ENCODE measurements at regions not wholly inside any gene's neighbourhood (a gene's known extent, or its start where the extent isn't known, plus 50 kb on each side); places are given as distances from the start of the nearest gene placed in this dataset.

GRCh38 chr17:79322211-79323123 is 247.8 kb downstream of the ENGASE start:
- no peaks in the 10 kb centered on the region for H3K4me1 ChIP-seq (ENCODE audit: insufficient read depth, low read length)
- ChIA-PET POLR2A (ENCODE audit: unreplicated experiment) (no interaction called here), CTCF (interaction anchor here (0.7 kb wide), 1 partner anchor 136 kb away, joined by 3 read pairs; no protein-coding TSS in a partner anchor)
- H3K4me3 ChIP-seq (ENCODE audit: low read length), result no peak overlapping the region
- no peaks in the 10 kb centered on the region for H3K9me3 ChIP-seq (ENCODE audit: low read length)
- no peak for TF ChIP-seq EZH2phosphoT487 (IDR thresholded peaks at IDR 0.05; ENCODE audit: borderline replicate concordance, low read length)
- no peak for TF ChIP-seq EZH2 (IDR thresholded peaks at IDR 0.05; ENCODE audit: low read length, unreplicated experiment)
- TF ChIP-seq CTCF (conservative IDR thresholded peaks at IDR 0.05; ENCODE audit: low read depth, low read length), result no peak
- no peak overlapping the region for H3K27ac ChIP-seq (ENCODE audit: low read length)
- ATAC-seq (no peak), DNase-seq (no peak)
- no peaks in the 10 kb centered on the region for H4K20me1 ChIP-seq (ENCODE audit: low read length)
- intact Hi-C loops (cut with micrococcal nuclease), result no loop called here
- H3K27me3 ChIP-seq (ENCODE audit: low read length), result peaks cover 84% of the 10 kb centered on the region
- no peak overlapping the region for H3K4me2 ChIP-seq (ENCODE audit: low read length)
- no TSS peak for BruUV-seq (replicated peaks)
- H2AFZ ChIP-seq (ENCODE audit: low read length), result no peak overlapping the region
- no peaks in the 10 kb centered on the region for H3F3A ChIP-seq (ENCODE audit: low read length, unreplicated experiment)
- no peaks in the 10 kb centered on the region for H3K9me2 ChIP-seq (replicated peaks; ENCODE audit: low read length)
- no peaks in the 10 kb centered on the region for H3K36me3 ChIP-seq (ENCODE audit: low read depth, low read length)
- H3K9ac ChIP-seq (ENCODE audit: low read length), result no peak overlapping the region
- H3K79me2 ChIP-seq (ENCODE audit: low read length), result no peaks in the 10 kb centered on the region

DNA sequence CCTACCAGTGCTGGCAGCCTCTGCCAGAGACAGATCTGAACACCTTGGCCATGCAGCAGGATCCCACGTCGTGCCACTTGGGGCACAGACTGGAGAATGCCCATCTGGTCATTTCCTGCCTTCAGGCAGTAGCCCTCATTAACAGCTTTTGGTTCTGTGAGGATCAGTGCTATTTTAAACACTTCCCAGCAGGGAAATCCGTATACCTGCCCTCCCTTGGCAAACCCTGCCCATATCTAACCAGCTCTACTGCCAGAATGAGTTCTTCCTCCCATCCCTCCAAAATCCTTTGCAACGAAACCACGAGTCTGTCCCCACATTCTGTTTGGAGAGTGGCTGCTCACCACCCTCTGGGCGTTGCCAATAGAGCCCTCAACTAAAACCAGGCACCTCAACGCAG is 245.7 kb downstream of the ENGASE start:
- Histone ChIP-seq H4K20me1 (ENCODE audit: low read length) (no peaks in the 10 kb centered on the region), H3K79me2 (ENCODE audit: low read length) (no peaks in the 10 kb centered on the region), H3K27me3 (ENCODE audit: low read length) (peaks cover 94% of the 10 kb centered on the region), H3F3A (ENCODE audit: low read length, unreplicated experiment) (no peaks in the 10 kb centered on the region), H3K4me2 (ENCODE audit: low read length) (no peak overlapping the region), H2AFZ (ENCODE audit: low read length) (no peak overlapping the region), H3K4me3 (ENCODE audit: low read length) (no peak overlapping the region), H3K4me1 (ENCODE audit: insufficient read depth, low read length) (no peaks in the 10 kb centered on the region), H3K9ac (ENCODE audit: low read length) (no peak overlapping the region), H3K9me3 (ENCODE audit: low read length) (no peaks in the 10 kb centered on the region), H3K9me2 (replicated peaks; ENCODE audit: low read length) (no peaks in the 10 kb centered on the region), H3K36me3 (ENCODE audit: low read depth, low read length) (no peaks in the 10 kb centered on the region), H3K27ac (ENCODE audit: low read length) (no peak overlapping the region)
- TF ChIP-seq CTCF (conservative IDR thresholded peaks at IDR 0.05; ENCODE audit: low read depth, low read length) (no peak), EZH2phosphoT487 (IDR thresholded peaks at IDR 0.05; ENCODE audit: borderline replicate concordance, low read length) (no peak), EZH2 (IDR thresholded peaks at IDR 0.05; ENCODE audit: low read length, unreplicated experiment) (no peak)
- no peak for DNase-seq
- no peak for ATAC-seq
- no TSS peak for BruUV-seq (replicated peaks)
- ChIA-PET POLR2A (ENCODE audit: unreplicated experiment) (no interaction called here), CTCF (no interaction called here)
- intact Hi-C loops (cut with micrococcal nuclease), result no loop called here

DNA sequence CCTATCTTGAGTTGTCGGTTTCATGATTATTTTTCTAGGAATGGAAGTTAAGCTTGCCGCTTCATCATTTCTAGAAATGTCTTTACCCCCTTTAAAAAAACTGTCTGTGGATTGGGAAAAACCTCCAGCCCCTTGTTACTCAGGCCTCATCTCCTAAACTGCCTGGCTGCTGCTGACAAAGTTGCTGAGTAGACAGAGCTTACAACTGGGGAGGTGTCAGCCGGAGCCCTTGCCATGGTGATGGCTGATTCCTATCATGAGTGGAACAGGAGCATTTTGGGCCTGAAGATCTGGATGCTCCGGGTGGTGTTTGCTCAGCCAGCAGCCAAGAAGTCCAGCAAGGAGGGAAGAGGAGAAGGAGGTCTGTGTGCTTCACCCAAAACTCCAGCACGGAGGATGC is 243.3 kb downstream of the ENGASE start:
- ChIA-PET POLR2A (ENCODE audit: unreplicated experiment) (no interaction called here), CTCF (no interaction called here)
- Histone ChIP-seq H3K9ac (ENCODE audit: low read length) (no peak overlapping the region), H3K36me3 (ENCODE audit: low read depth, low read length) (no peaks in the 10 kb centered on the region), H3K27me3 (ENCODE audit: low read length) (peaks cover 96% of the 10 kb centered on the region), H2AFZ (ENCODE audit: low read length) (no peak overlapping the region), H3F3A (ENCODE audit: low read length, unreplicated experiment) (no peaks in the 10 kb centered on the region), H3K27ac (ENCODE audit: low read length) (no peak overlapping the region), H3K4me1 (ENCODE audit: insufficient read depth, low read length) (no peaks in the 10 kb centered on the region), H3K4me2 (ENCODE audit: low read length) (no peak overlapping the region), H3K79me2 (ENCODE audit: low read length) (no peaks in the 10 kb centered on the region), H3K4me3 (ENCODE audit: low read length) (no peak overlapping the region), H3K9me2 (replicated peaks; ENCODE audit: low read length) (no peaks in the 10 kb centered on the region), H4K20me1 (ENCODE audit: low read length) (no peaks in the 10 kb centered on the region), H3K9me3 (ENCODE audit: low read length) (no peaks in the 10 kb centered on the region)
- no peak for DNase-seq
- BruUV-seq (replicated peaks), result no TSS peak
- intact Hi-C loops (cut with micrococcal nuclease), result no loop called here
- ATAC-seq, result no peak
- TF ChIP-seq CTCF (conservative IDR thresholded peaks at IDR 0.05; ENCODE audit: low read depth, low read length) (no peak), EZH2 (IDR thresholded peaks at IDR 0.05; ENCODE audit: low read length, unreplicated experiment) (no peak), EZH2phosphoT487 (IDR thresholded peaks at IDR 0.05; ENCODE audit: borderline replicate concordance, low read length) (no peak)
